Right cardiac atrium (tissue), 5 donors: ENCODE measurements at regions not wholly inside any gene's neighbourhood (a gene's known extent, or its start where the extent isn't known, plus 50 kb on each side); places are given as distances from the start of the nearest gene placed in this dataset.

Experiments used
- ATAC-seq, 2 donors: fragments of 200-7000 bp; cut with Tn5 transposase; one replicate each; pipeline versions ENCODE4 v1.8.0 to v1.9.1; 2020; ENCODE audit warnings: moderate library complexity in 2 of 2, mild to moderate bottlenecking in 1 of 2
- DNase-seq, 3 donors: peaks; one replicate each; pipeline ENCODE4 v3.0.0-alpha.2; 2020
- H3K27ac ChIP-seq: one replicate; pipeline ENCODE4 v1.5.1; 2013; ENCODE audit warnings: mild to moderate bottlenecking, low read length, control low read depth, moderate library complexity
- H3K27me3 ChIP-seq: one replicate; pipeline ENCODE4 v1.6.1; 2013; ENCODE audit not compliant: control insufficient read depth, insufficient read depth
- H3K4me1 ChIP-seq: one replicate; pipeline ENCODE4 v1.6.1; 2013; ENCODE audit warnings: low read length; ENCODE audit not compliant: control insufficient read depth, insufficient read depth
- H3K4me3 ChIP-seq: one replicate; pipeline ENCODE4 v1.5.1; 2013; ENCODE audit warnings: low read length, control low read depth
- H3K9me3 ChIP-seq: one replicate; pipeline ENCODE4 v1.6.1; 2013; ENCODE audit warnings: low read length; ENCODE audit not compliant: control insufficient read depth
- WGBS: extraction: QIAGEN DNeasy Blood & Tissue Kit; methylation state at CpG from one replicate; pipeline ENCODE4 v1.1.7; 2013; 5-methylcytosine and 5-hydroxymethylcytosine counted together
- intact Hi-C, 4 donors: fragments of 100-400 bp; cut with DNase I; formaldehyde crosslinking; loops; one replicate each; pipeline versions ENCODE4 v1.11.0 to v1.14.0; 2022 to 2023
- donor health status: healthy with polysubstance abuse.
- donor health status: DM: no; HTN: yes; CAD: no.
- donor health status: DM: no; HTN: no; CAD: no.
- donor health status: DM: no; HTN: yes; CAD: no; lungs with severe emphysema.
- donor health status: DM: yes; HTN: yes; CAD: no.

GRCh38 chr4:34181311-34181841, 2062.9 kb downstream of the ARAP2 start:
- intact Hi-C loops: no loop called here
- Histone ChIP-seq H3K9me3 (no peaks in the 10 kb centered on the region), H3K4me3 (no peak overlapping the region), H3K27ac (no peak overlapping the region), H3K27me3 (no peaks in the 10 kb centered on the region), H3K4me1 (no peaks in the 10 kb centered on the region)
- ATAC-seq: peak in 1 of 2 donors; percentile 36
- 41% methylated on average over 2 of the region's 2 CpGs for WGBS
- no peak for DNase-seq

- no peaks in the 10 kb centered on the region for H3K9me3 ChIP-seq
- no peak overlapping the region for H3K27ac ChIP-seq
- 80% methylated on average over 2 of the region's 2 CpGs for WGBS
- no peaks in the 10 kb centered on the region for H3K27me3 ChIP-seq
- DNase-seq (no peak), ATAC-seq (no peak)
- intact Hi-C loops: no loop called here
- H3K4me3 ChIP-seq: no peak overlapping the region
- H3K4me1 ChIP-seq: no peaks in the 10 kb centered on the region
Observed at GRCh38 chr4:34181891-34182290, 2062.4 kb downstream of the ARAP2 start.

- ATAC-seq (no peak), DNase-seq (no peak)
Observed at GRCh38 chr4:34182306-34182705, 2062.0 kb downstream of the ARAP2 start.

DNA sequence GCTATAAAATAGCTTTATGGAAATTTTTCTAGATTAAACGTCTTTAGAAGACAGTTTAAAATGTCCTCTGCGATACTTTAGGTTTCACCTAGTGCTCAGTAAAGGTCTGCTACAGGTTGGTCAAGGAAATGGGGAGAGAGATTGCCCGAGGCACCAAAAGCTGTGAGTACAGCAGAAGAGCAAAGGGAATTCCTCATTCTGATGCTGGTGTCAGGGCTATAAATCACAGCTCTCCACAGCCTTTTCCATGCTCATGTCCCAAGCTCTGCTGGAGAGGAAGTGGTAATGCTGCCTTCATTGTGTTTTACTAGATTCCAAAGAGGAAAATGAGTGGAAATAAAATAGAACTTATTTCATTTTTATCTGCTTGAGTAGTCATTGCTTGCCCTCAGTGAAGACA, 2060.4 kb downstream of the ARAP2 start:
- Histone ChIP-seq H3K4me3 (no peak overlapping the region), H3K27me3 (no peaks in the 10 kb centered on the region), H3K27ac (no peak overlapping the region), H3K4me1 (no peaks in the 10 kb centered on the region), H3K9me3 (no peaks in the 10 kb centered on the region)
- no peak for DNase-seq
- no peak for ATAC-seq
- WGBS: 74% methylated on average over 3 of the region's 3 CpGs
- intact Hi-C loops: no loop called here

More at GRCh38 chr4:34182306-34182705, 2062.0 kb downstream of the ARAP2 start:
- Histone ChIP-seq H3K27ac (no peak overlapping the region), H3K4me3 (no peak overlapping the region), H3K9me3 (no peaks in the 10 kb centered on the region), H3K27me3 (no peaks in the 10 kb centered on the region), H3K4me1 (no peaks in the 10 kb centered on the region)
- intact Hi-C loops: no loop called here
- 39% methylated on average over 4 of the region's 4 CpGs for WGBS

GRCh38 chr4:34187056-34187455, 2057.3 kb downstream of the ARAP2 start:
- ATAC-seq: no peak
- no peaks in the 10 kb centered on the region for H3K4me1 ChIP-seq
- no peak overlapping the region for H3K4me3 ChIP-seq
- H3K9me3 ChIP-seq: no peaks in the 10 kb centered on the region
- no peak for DNase-seq
- intact Hi-C loops: no loop called here
- no peaks in the 10 kb centered on the region for H3K27me3 ChIP-seq
- WGBS: 70% methylated on average over 1 of the region's 1 CpG
- H3K27ac ChIP-seq: no peak overlapping the region

DNA sequence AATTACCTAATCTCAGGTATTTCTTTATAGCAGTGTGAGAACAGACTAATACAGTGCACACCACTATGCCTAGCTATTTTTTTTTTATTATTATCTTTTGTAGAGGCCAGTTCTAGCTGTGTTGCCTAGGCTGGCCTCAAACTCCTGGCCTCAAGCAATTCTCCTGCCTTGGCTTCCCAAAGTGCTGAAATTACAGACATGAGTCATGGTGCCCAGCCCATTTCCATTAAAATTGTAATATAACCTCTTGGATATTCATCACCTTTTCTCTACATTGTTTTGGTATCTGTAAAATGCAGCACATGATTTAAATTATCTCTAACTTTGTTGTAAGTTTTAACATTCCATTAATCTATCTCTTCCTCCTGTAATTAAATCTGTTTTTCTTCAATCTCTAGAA, 2052.9 kb downstream of the ARAP2 start:
- DNase-seq (no peak), ATAC-seq (no peak)
- Histone ChIP-seq H3K4me3 (no peak overlapping the region), H3K27me3 (no peaks in the 10 kb centered on the region), H3K4me1 (no peaks in the 10 kb centered on the region), H3K9me3 (no peaks in the 10 kb centered on the region), H3K27ac (no peak overlapping the region)
- intact Hi-C loops: no loop called here

DNA sequence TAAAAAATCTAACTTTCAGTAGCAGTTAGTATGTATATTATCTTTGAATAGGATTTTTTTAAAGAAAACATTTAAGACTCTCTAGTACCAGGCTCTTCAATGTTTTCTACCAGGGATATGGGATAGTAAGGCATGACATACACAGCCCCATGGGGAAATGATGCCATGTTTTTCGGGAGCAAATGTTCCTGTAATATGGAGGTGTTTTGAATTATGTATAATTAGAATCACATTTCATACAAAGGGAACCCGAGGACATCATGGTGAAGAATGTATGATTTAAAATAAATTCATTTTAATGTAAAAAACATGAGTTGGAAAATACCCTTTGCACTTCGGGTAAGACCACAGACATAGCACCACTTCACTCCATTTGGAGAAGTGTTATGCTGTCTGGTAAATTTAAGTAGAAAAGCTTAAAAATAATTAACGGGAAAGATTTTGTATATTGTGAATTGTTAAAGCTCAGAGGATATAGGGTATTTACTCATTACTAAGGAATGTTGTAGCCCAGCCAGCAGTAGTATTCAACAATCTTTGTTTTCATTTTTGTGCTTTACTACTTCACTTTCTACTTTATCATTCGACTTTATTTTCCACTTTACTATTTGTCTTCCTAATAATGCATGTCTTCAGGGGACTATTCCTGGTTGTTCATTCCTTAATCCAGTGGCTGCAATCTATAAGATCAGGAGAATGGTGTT, 2050.7 kb downstream of the ARAP2 start:
- WGBS: 58% methylated on average over 5 of the region's 5 CpGs
- no peak overlapping the region for H3K4me3 ChIP-seq
- no peaks in the 10 kb centered on the region for H3K4me1 ChIP-seq
- no peaks in the 10 kb centered on the region for H3K27me3 ChIP-seq
- no peaks in the 10 kb centered on the region for H3K9me3 ChIP-seq
- H3K27ac ChIP-seq: no peak overlapping the region
- DNase-seq (no peak), ATAC-seq (no peak)
- intact Hi-C loops: no loop called here

DNA sequence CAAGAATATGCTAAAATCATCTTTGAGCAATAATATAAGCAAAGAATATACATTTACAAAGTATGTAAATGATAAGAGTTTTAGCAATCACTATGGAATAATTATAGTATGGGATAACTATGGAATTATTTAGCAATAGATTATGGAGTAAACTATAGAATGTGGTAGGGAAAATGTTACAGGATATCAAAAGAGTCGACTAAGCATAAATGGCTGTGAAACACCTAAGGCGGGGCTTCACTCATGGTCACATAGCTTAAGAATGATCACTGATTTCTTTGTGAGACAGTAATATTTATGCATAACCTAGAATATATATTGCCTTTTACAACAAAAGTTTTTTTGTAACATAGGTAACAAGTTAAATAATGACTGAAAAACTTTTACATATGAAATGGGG, 2049.7 kb downstream of the ARAP2 start:
- DNase-seq (no peak), ATAC-seq (no peak)
- Histone ChIP-seq H3K9me3 (no peaks in the 10 kb centered on the region), H3K4me3 (no peak overlapping the region), H3K4me1 (no peaks in the 10 kb centered on the region), H3K27me3 (no peaks in the 10 kb centered on the region), H3K27ac (no peak overlapping the region)
- intact Hi-C loops: no loop called here
- 89% methylated on average over 2 of the region's 2 CpGs for WGBS

DNA sequence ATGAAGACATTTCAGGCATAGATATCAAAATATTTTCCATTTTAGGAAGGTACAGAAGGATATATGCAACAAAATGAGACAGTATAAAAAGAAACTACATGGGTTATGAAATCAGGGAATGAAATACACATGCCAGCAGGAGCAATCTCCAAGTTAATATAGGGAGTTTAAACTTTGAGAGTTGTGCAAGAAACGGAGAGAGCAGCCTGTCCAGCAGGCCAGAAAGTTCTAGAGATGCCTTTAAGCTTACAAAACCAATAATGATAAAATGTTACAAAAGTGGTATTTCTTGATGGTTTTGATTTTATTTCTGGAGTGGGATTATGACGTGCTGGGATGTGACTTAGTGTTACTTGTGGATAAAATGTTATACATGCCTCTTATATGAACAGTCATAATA, 2047.9 kb downstream of the ARAP2 start:
- no peaks in the 10 kb centered on the region for H3K9me3 ChIP-seq
- H3K27me3 ChIP-seq: no peaks in the 10 kb centered on the region
- no peak for DNase-seq
- H3K4me3 ChIP-seq: no peak overlapping the region
- H3K27ac ChIP-seq: no peak overlapping the region
- no peaks in the 10 kb centered on the region for H3K4me1 ChIP-seq
- intact Hi-C loops: no loop called here
- no peak for ATAC-seq
- WGBS: 68% methylated on average over 2 of the region's 2 CpGs

DNA sequence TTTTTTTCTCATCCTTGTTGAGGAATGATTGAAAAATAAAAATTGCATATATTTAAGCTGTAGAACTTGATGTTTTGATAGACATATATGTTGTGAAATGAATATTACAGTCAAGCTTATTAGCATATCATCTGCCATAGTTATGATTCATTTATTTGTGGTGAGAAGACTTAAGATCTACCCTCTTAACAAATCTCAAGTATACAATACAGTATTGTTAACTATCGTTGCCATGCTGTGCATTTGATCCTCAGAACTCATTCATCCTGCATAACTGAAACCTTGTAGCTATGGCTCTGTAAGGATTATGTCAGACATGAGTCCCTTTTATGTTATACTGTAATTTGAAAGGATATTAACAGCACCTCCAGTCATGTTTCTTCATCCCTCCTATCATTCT, 2045.3 kb downstream of the ARAP2 start:
- DNase-seq: no peak
- no peaks in the 10 kb centered on the region for H3K4me1 ChIP-seq
- 82% methylated on average over 1 of the region's 1 CpG for WGBS
- intact Hi-C loops: no loop called here
- H3K4me3 ChIP-seq: no peak overlapping the region
- H3K9me3 ChIP-seq: no peaks in the 10 kb centered on the region
- no peak for ATAC-seq
- no peak overlapping the region for H3K27ac ChIP-seq
- no peaks in the 10 kb centered on the region for H3K27me3 ChIP-seq

GRCh38 chr4:34200535-34200934, 2043.8 kb downstream of the ARAP2 start:
- WGBS: 95% methylated on average over 2 of the region's 2 CpGs

DNA sequence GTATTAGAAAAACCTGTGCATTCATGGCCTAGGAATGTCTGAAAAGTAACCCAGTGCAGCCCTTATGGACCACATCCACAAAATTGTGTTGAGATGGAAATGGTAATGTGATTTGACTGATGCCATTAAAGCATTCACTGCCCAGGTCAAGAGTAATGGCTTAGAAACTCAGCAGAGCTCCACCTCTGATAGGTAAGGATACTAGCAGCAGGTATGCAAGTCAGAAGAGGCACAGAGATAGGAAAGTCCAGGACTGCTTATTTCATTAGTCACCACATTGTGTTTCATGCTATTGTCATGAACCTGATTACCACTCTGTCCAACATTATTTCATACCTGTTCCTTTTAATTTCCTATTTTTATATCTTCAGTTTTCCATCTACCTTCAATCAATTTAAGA, 2042.2 kb downstream of the ARAP2 start:
- ATAC-seq (no peak), DNase-seq (no peak)
- intact Hi-C loops: no loop called here
- no peaks in the 10 kb centered on the region for H3K9me3 ChIP-seq
- H3K4me3 ChIP-seq: no peak overlapping the region
- no peaks in the 10 kb centered on the region for H3K27me3 ChIP-seq
- no peaks in the 10 kb centered on the region for H3K4me1 ChIP-seq
- no peak overlapping the region for H3K27ac ChIP-seq

More at GRCh38 chr4:34200535-34200934, 2043.8 kb downstream of the ARAP2 start:
- Histone ChIP-seq H3K9me3 (no peaks in the 10 kb centered on the region), H3K27ac (no peak overlapping the region), H3K4me3 (no peak overlapping the region), H3K27me3 (no peaks in the 10 kb centered on the region), H3K4me1 (no peaks in the 10 kb centered on the region)
- DNase-seq (no peak), ATAC-seq (no peak)
- intact Hi-C loops: no loop called here
